ENCODE measurements at regions not wholly inside any gene's neighbourhood (a gene's known extent, or its start where the extent isn't known, plus 50 kb on each side); places are given as distances from the start of the nearest gene placed in this dataset.

DNA sequence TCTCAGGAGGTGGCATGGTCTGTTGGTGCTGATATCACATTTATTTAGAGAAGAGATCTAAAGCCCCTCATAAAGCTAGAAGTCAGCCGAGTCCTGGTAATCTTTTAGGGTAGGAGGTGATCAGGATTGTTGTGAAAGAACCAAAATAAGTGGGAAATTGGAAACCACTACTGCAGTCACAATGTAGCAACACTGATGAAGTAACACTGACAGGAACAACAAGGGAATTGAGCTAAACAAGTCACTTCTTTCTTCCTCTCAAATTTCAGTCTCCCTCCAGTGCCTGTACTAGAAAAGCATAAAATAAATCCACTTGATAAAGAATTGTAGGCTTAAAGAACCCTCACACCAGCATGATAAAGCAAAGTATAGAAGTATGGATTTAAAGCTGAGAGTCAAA is 1509.0 kb downstream of the GRIK2 start (continued):
- no peak for TF ChIP-seq PHF8 (conservative IDR thresholded peaks at IDR 0.05; ENCODE audit: low read depth, low read length)
- TF ChIP-seq SIRT6 (IDR thresholded peaks at IDR 0.05; ENCODE audit: low read length) = no peak

All from H1 (cell line).